DMS153 treated with DMSO at 0.1 percent for 48 hours (cell line): ENCODE measurements at regions not wholly inside any gene's neighbourhood (a gene's known extent, or its start where the extent isn't known, plus 50 kb on each side); places are given as distances from the start of the nearest gene placed in this dataset.
"Not testable (repeated sequence)": the region's sequence is repeated elsewhere in the genome, so short reads cannot be mapped to it uniquely, and the experiment has no call there.

Source experiments
- DNase-seq: peaks from one replicate; lab custom pipeline; 2025; ENCODE audit not compliant: unreplicated experiment; lab: John Stamatoyannopoulos, UW

GRCh38 chr4:106603471-106603870, 234.9 kb upstream of the GIMD1 start:
- no peak for DNase-seq

GRCh38 chr4:106602711-106603110, 234.1 kb upstream of the GIMD1 start:
- no peak for DNase-seq

GRCh38 chr4:106601519-106601918, 232.9 kb upstream of the GIMD1 start:
- no peak for DNase-seq

- no peak for DNase-seq
Measured at GRCh38 chr4:106595906-106596305, 227.3 kb upstream of the GIMD1 start.

- DNase-seq: no peak
Measured at GRCh38 chr4:106594291-106594952, 225.8 kb upstream of the GIMD1 start.

- no peak for DNase-seq
Measured at GRCh38 chr4:106588891-106589290, 220.3 kb upstream of the GIMD1 start.

- DNase-seq: no peak
Measured at GRCh38 chr4:106587558-106587957, 219.0 kb upstream of the GIMD1 start.

GRCh38 chr4:106585915-106586349, 217.4 kb upstream of the GIMD1 start:
- no peak for DNase-seq

GRCh38 chr4:106584337-106584989, 215.9 kb upstream of the GIMD1 start:
- no peak for DNase-seq

GRCh38 chr4:106583567-106583966, 215.0 kb upstream of the GIMD1 start:
- DNase-seq: no peak

- no peak for DNase-seq
Measured at GRCh38 chr4:106583108-106583507, 214.5 kb upstream of the GIMD1 start.

- DNase-seq: no peak
Measured at GRCh38 chr4:106582103-106582502, 213.5 kb upstream of the GIMD1 start.

GRCh38 chr4:106579236-106579635, 210.7 kb upstream of the GIMD1 start:
- DNase-seq: no peak

- DNase-seq: no peak
Measured at GRCh38 chr4:106569146-106570031, 200.8 kb upstream of the GIMD1 start.

GRCh38 chr4:106565727-106566126, 197.1 kb upstream of the GIMD1 start:
- DNase-seq: no peak

GRCh38 chr4:106563637-106564036, 195.1 kb upstream of the GIMD1 start:
- not testable (repeated sequence) for DNase-seq

GRCh38 chr4:106551724-106552123, 183.1 kb upstream of the GIMD1 start:
- DNase-seq: no peak

- no peak for DNase-seq
Measured at GRCh38 chr4:106548446-106549044, 180.0 kb upstream of the GIMD1 start.

- no peak for DNase-seq
Measured at GRCh38 chr4:106546370-106546769, 177.8 kb upstream of the GIMD1 start.

- DNase-seq: not testable (repeated sequence)
Measured at GRCh38 chr4:106542609-106543008, 174.0 kb upstream of the GIMD1 start.

- DNase-seq: no peak
Measured at GRCh38 chr4:106541253-106541652, 172.7 kb upstream of the GIMD1 start.
